ENCODE measurements at regions not wholly inside any gene's neighbourhood (a gene's known extent, or its start where the extent isn't known, plus 50 kb on each side); places are given as distances from the start of the nearest gene placed in this dataset.

DNA sequence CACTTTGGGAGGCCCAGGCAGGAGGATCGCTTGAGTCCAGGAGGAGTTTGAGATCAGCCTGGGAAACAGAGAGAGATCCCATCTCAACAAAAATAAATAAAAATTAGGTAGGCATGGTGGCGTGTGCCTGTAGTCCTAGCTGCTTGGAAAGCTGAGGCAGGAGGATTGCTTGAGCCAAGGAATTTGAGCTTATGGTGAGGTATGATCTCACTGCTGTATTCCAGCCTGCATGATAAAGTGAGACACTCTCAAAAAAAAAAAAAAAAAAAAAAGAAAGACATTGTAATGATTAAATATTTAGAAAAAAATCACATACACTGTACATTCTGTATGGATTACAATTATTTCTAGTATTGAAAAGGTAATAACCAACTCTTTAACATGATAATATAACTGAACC is 87.1 kb downstream of the SLIT2 start:
- H3K9me3 ChIP-seq (ENCODE audit: low read length), result no peaks in the 10 kb centered on the region
- H4K20me1 ChIP-seq (ENCODE audit: insufficient read depth, low read length), result no peaks in the 10 kb centered on the region
- no peak overlapping the region for H2AFZ ChIP-seq (ENCODE audit: low read length)
- intact Hi-C loops (cut with micrococcal nuclease; ENCODE audit: unreplicated experiment), result no loop called here
- no peaks in the 10 kb centered on the region for H3K4me1 ChIP-seq (ENCODE audit: insufficient read depth, low read length)
- ChIA-PET POLR2A (no interaction called here), CTCF (ENCODE audit: low intra/inter-chr PET ratio, low total read pairs) (no interaction called here)
- no TSS peak for BruUV-seq (replicated peaks)
- H3K27me3 ChIP-seq (ENCODE audit: control insufficient read depth in 1 of 2, insufficient read depth in 2 of 2, low read length in 2 of 2), result no peaks in the 10 kb centered on the region
- DNase-seq (ENCODE audit: low spot score), result no peak
- H3K36me3 ChIP-seq (replicated peaks in 1 of 2; ENCODE audit: control insufficient read depth in 1 of 2, insufficient read depth in 2 of 2, low read length in 2 of 2), result no peaks in the 10 kb centered on the region
- no peaks in the 10 kb centered on the region for H3K79me2 ChIP-seq (ENCODE audit: insufficient read depth, low read length)
- ATAC-seq, result no peak
- no peak overlapping the region for H3K27ac ChIP-seq (ENCODE audit: extremely low read length, insufficient read depth, low read length)
- no peak overlapping the region for H3K4me2 ChIP-seq (ENCODE audit: low read depth, low read length)
- WGBS (ENCODE audit: low lambda C conversion rate), result 16% methylated on average over 2 of the region's 2 CpGs
- in situ Hi-C loops (cut with HindIII; ENCODE audit: extremely low pct_ligation_motif_present, low pct_unique_long_range_greater_than_20kb), result no loop called here
- H3K9ac ChIP-seq (ENCODE audit: insufficient read depth, low read depth, low read length), result no peak overlapping the region
- TF ChIP-seq ZNF558 (CRISPR knock-in tag; IDR thresholded peaks at IDR 0.05; ENCODE audit: borderline replicate concordance) (no peak), ATF1 (CRISPR knock-in tag; IDR thresholded peaks at IDR 0.05) (no peak), SNAPC2 (CRISPR knock-in tag; IDR thresholded peaks at IDR 0.05) (no peak), ZNF124 (CRISPR knock-in tag; IDR thresholded peaks at IDR 0.05) (no peak), KDM5A (IDR thresholded peaks at IDR 0.05; ENCODE audit: borderline replicate concordance, low read length) (no peak), PPARG (CRISPR knock-in tag; conservative IDR thresholded peaks at IDR 0.05) (no peak), BRCA1 (CRISPR knock-in tag; IDR thresholded peaks at IDR 0.05) (no peak), ZNF329 (CRISPR knock-in tag; IDR thresholded peaks at IDR 0.05; ENCODE audit: low read depth) (no peak), NR2F2 (IDR thresholded peaks at IDR 0.05; ENCODE audit: borderline replicate concordance, low read depth) (no peak), DR1 (CRISPR knock-in tag; IDR thresholded peaks at IDR 0.05) (no peak), KDM4B (CRISPR knock-in tag; IDR thresholded peaks at IDR 0.05) (no peak), AGO1 (IDR thresholded peaks at IDR 0.05; ENCODE audit: low read depth, low read length, poor library complexity, severe bottlenecking) (no peak), SNRNP70 (IDR thresholded peaks at IDR 0.05; ENCODE audit: low read depth, low read length) (no peak), HCFC1 (IDR thresholded peaks at IDR 0.05; ENCODE audit: low read depth, low read length) (no peak)
- TF ChIP-seq, protein P1, sequence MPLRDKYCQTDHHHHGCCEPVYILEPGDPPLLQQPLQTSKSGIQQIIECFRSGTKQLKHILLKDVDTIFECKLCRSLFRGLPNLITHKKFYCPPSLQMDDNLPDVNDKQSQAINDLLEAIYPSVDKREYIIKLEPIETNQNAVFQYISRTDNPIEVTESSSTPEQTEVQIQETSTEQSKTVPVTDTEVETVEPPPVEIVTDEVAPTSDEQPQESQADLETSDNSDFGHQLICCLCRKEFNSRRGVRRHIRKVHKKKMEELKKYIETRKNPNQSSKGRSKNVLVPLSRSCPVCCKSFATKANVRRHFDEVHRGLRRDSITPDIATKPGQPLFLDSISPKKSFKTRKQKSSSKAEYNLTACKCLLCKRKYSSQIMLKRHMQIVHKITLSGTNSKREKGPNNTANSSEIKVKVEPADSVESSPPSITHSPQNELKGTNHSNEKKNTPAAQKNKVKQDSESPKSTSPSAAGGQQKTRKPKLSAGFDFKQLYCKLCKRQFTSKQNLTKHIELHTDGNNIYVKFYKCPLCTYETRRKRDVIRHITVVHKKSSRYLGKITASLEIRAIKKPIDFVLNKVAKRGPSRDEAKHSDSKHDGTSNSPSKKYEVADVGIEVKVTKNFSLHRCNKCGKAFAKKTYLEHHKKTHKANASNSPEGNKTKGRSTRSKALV (CRISPR knock-in tag; IDR thresholded peaks at IDR 0.05), result no peak
- TF ChIP-seq, protein P2, sequence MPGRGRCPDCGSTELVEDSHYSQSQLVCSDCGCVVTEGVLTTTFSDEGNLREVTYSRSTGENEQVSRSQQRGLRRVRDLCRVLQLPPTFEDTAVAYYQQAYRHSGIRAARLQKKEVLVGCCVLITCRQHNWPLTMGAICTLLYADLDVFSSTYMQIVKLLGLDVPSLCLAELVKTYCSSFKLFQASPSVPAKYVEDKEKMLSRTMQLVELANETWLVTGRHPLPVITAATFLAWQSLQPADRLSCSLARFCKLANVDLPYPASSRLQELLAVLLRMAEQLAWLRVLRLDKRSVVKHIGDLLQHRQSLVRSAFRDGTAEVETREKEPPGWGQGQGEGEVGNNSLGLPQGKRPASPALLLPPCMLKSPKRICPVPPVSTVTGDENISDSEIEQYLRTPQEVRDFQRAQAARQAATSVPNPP (CRISPR knock-in tag; IDR thresholded peaks at IDR 0.05), result no peak
- TF ChIP-seq, protein P3, sequence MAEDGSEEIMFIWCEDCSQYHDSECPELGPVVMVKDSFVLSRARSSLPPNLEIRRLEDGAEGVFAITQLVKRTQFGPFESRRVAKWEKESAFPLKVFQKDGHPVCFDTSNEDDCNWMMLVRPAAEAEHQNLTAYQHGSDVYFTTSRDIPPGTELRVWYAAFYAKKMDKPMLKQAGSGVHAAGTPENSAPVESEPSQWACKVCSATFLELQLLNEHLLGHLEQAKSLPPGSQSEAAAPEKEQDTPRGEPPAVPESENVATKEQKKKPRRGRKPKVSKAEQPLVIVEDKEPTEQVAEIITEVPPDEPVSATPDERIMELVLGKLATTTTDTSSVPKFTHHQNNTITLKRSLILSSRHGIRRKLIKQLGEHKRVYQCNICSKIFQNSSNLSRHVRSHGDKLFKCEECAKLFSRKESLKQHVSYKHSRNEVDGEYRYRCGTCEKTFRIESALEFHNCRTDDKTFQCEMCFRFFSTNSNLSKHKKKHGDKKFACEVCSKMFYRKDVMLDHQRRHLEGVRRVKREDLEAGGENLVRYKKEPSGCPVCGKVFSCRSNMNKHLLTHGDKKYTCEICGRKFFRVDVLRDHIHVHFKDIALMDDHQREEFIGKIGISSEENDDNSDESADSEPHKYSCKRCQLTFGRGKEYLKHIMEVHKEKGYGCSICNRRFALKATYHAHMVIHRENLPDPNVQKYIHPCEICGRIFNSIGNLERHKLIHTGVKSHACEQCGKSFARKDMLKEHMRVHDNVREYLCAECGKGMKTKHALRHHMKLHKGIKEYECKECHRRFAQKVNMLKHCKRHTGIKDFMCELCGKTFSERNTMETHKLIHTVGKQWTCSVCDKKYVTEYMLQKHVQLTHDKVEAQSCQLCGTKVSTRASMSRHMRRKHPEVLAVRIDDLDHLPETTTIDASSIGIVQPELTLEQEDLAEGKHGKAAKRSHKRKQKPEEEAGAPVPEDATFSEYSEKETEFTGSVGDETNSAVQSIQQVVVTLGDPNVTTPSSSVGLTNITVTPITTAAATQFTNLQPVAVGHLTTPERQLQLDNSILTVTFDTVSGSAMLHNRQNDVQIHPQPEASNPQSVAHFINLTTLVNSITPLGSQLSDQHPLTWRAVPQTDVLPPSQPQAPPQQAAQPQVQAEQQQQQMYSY (CRISPR knock-in tag; IDR thresholded peaks at IDR 0.05), result no peak
- TF ChIP-seq, protein P4, sequence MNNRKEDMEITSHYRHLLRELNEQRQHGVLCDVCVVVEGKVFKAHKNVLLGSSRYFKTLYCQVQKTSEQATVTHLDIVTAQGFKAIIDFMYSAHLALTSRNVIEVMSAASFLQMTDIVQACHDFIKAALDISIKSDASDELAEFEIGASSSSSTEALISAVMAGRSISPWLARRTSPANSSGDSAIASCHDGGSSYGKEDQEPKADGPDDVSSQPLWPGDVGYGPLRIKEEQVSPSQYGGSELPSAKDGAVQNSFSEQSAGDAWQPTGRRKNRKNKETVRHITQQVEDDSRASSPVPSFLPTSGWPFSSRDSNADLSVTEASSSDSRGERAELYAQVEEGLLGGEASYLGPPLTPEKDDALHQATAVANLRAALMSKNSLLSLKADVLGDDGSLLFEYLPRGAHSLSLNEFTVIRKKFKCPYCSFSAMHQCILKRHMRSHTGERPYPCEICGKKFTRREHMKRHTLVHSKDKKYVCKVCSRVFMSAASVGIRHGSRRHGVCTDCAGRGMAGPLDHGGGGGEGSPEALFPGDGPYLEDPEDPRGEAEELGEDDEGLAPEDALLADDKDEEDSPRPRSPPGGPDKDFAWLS (CRISPR knock-in tag; IDR thresholded peaks at IDR 0.05; ENCODE audit: borderline replicate concordance), result no peak
- FAIRE-seq, result no peak
- no peak overlapping the region for H3K4me3 ChIP-seq (replicated peaks in 1 of 3; ENCODE audit: insufficient read depth in 1 of 3, low read depth in 2 of 3, low read length in 3 of 3)
